A673 (cell line): ENCODE measurements at regions not wholly inside any gene's neighbourhood (a gene's known extent, or its start where the extent isn't known, plus 50 kb on each side); places are given as distances from the start of the nearest gene placed in this dataset.

Source experiments
- BruUV-seq: library from RNA; stranded (reverse); fragments of 400-500 nt; replicated peaks from 2 replicates; lab custom pipeline; 2021; lab: Mats Ljungman, UMichigan
- CTCF ChIA-PET: fragments of 300-600 bp; sonication (Branson Sonifier 250); formaldehyde crosslinking; loops from one replicate; lab custom pipeline; 2022; ENCODE audit warnings: antibody characterized with exemption; lab: Charles Lee
- POLR2A ChIA-PET: fragments of 300-600 bp; sonication (Branson Sonifier 250); formaldehyde crosslinking; loops from one replicate; lab custom pipeline; 2022; ENCODE audit warnings: antibody characterized with exemption; ENCODE audit not compliant: low non-redundant PET; lab: Charles Lee
- DNase-seq: peaks from one replicate; pipeline ENCODE4 v3.0.0-alpha.2; 2015; ENCODE audit warnings: low spot score
- H3K27ac ChIP-seq: fragments of 200-600 bp; sonication (generic); 2 replicates; pipeline ENCODE4 v1.5.1; 2016; ENCODE audit warnings: mixed run types, low read depth, mild to moderate bottlenecking, mixed read lengths, antibody characterized with exemption, low read length; ENCODE audit not compliant: poor library complexity, severe bottlenecking
- H3K27me3 ChIP-seq: fragments of 200-600 bp; sonication (generic); replicated peaks from 2 replicates; pipeline ENCODE4 v1.6.1; 2017; ENCODE audit warnings: mixed run types, low read depth, mild to moderate bottlenecking, mixed read lengths, antibody characterized with exemption, low read length; ENCODE audit not compliant: insufficient read depth, poor library complexity
- H3K36me3 ChIP-seq: fragments of 200-600 bp; sonication (generic); 2 replicates; pipeline ENCODE4 v1.6.1; 2016; ENCODE audit warnings: mixed run types, mild to moderate bottlenecking, mixed read lengths, antibody characterized with exemption, low read length; ENCODE audit not compliant: insufficient read depth, poor library complexity, severe bottlenecking
- H3K4me1 ChIP-seq: fragments of 200-600 bp; sonication (generic); 2 replicates; pipeline ENCODE4 v1.6.1; 2017; ENCODE audit warnings: mixed run types, mild to moderate bottlenecking, mixed read lengths, antibody characterized with exemption, low read length; ENCODE audit not compliant: insufficient read depth, poor library complexity, severe bottlenecking
- H3K4me3 ChIP-seq: fragments of 200-600 bp; sonication (generic); 2 replicates; pipeline ENCODE4 v1.5.1; 2016; ENCODE audit warnings: low read depth, mixed run types, mild to moderate bottlenecking, mixed read lengths, low read length; ENCODE audit not compliant: poor library complexity, severe bottlenecking
- H3K9me3 ChIP-seq: fragments of 200-600 bp; sonication (generic); 2 replicates; pipeline ENCODE4 v1.6.1; 2016; ENCODE audit warnings: mixed run types, low read depth, mild to moderate bottlenecking, mixed read lengths, antibody characterized with exemption, low read length; ENCODE audit not compliant: poor library complexity, severe bottlenecking
- CTCF ChIP-seq: fragments of 300-800, 200-600 bp; sonication (generic); conservative IDR thresholded peaks from 2 replicates; pipeline ENCODE4 v1.5.1; 2017; ENCODE audit warnings: low read depth, mild to moderate bottlenecking, antibody characterized with exemption, low read length, moderate library complexity, mixed read lengths
- EZH2 ChIP-seq: fragments of 200-600 bp; sonication (generic); IDR thresholded peaks from 2 replicates; pipeline ENCODE4 v1.6.1; 2017; ENCODE audit warnings: borderline replicate concordance, low read depth, mild to moderate bottlenecking, mixed read lengths, antibody characterized with exemption, low read length; ENCODE audit not compliant: poor library complexity, severe bottlenecking
- intact Hi-C: fragments of 100-400 bp; cut with micrococcal nuclease; formaldehyde crosslinking; loops from one replicate; pipeline ENCODE4 v1.10.0; 2022; ENCODE audit not compliant: unreplicated experiment

- POLR2A ChIA-PET: no interaction called here
- no peak overlapping the region for H3K4me3 ChIP-seq
- CTCF ChIA-PET: no interaction called here
- no TSS peak for BruUV-seq
- H3K4me1 ChIP-seq: no peaks in the 10 kb centered on the region
- no peak for DNase-seq
- no peaks in the 10 kb centered on the region for H3K9me3 ChIP-seq
- H3K36me3 ChIP-seq: no peaks in the 10 kb centered on the region
- intact Hi-C loops: no loop called here
- TF ChIP-seq EZH2: no peak
- no peak for TF ChIP-seq CTCF
- H3K27me3 ChIP-seq: no peaks in the 10 kb centered on the region
- no peak overlapping the region for H3K27ac ChIP-seq
These were observed 558.8 kb downstream of the MID1IP1 start for GRCh38 chrX:39360101-39360500.

GRCh38 chrX:39361736-39362135 is 560.5 kb downstream of the MID1IP1 start:
- no peak overlapping the region for H3K27ac ChIP-seq
- H3K27me3 ChIP-seq: no peaks in the 10 kb centered on the region
- intact Hi-C loops: no loop called here
- no peaks in the 10 kb centered on the region for H3K9me3 ChIP-seq
- no peak for TF ChIP-seq CTCF
- TF ChIP-seq EZH2: no peak
- no peak for DNase-seq
- no peaks in the 10 kb centered on the region for H3K4me1 ChIP-seq
- no peak overlapping the region for H3K4me3 ChIP-seq
- ChIA-PET CTCF (no interaction called here), POLR2A (no interaction called here)
- BruUV-seq: no TSS peak
- no peaks in the 10 kb centered on the region for H3K36me3 ChIP-seq

- Histone ChIP-seq H3K4me1 (no peaks in the 10 kb centered on the region), H3K9me3 (no peaks in the 10 kb centered on the region), H3K4me3 (no peak overlapping the region), H3K27me3 (no peaks in the 10 kb centered on the region), H3K27ac (no peak overlapping the region), H3K36me3 (no peaks in the 10 kb centered on the region)
- ChIA-PET POLR2A (no interaction called here), CTCF (no interaction called here)
- TF ChIP-seq EZH2 (no peak), CTCF (no peak)
- intact Hi-C loops: no loop called here
- no peak for DNase-seq
- BruUV-seq: no TSS peak
These were observed 566.2 kb downstream of the MID1IP1 start for GRCh38 chrX:39367416-39367815.
